GM12878 (cell line): ENCODE measurements at regions not wholly inside any gene's neighbourhood (a gene's known extent, or its start where the extent isn't known, plus 50 kb on each side); places are given as distances from the start of the nearest gene placed in this dataset.

ENCODE experiments used
- ATAC-seq: fragments of 200-7000 bp; cut with Tn5 transposase; 3 replicates; pipeline ENCODE4 v1.9.1; 2020; ENCODE audit warnings: mild to moderate bottlenecking, moderate library complexity
- BruUV-seq: library from RNA; stranded (reverse); fragments of 400-500 nt; replicated peaks from 2 replicates; lab custom pipeline; 2021; lab: Mats Ljungman, UMichigan
- CTCF ChIA-PET: fragments of 300-600 bp; sonication (Branson Sonifier 250); formaldehyde crosslinking; extraction: SDS; loops from one replicate; lab custom pipeline; 2021; ENCODE audit warnings: inconsistent platforms; lab: Yijun Ruan, JAX
- POLR2A ChIA-PET: fragments of 350-600 bp; formaldehyde crosslinking; extraction: SDS; loops from one replicate; lab custom pipeline; 2021; ENCODE audit warnings: inconsistent platforms; lab: Charles Lee
- RAD21 ChIA-PET: fragments of 300-600 bp; sonication (Branson Sonifier 250); formaldehyde crosslinking; loops from one replicate; lab custom pipeline; 2023; ENCODE audit warnings: antibody characterized with exemption; ENCODE audit not compliant: unreplicated experiment; lab: Charles Lee
- SMC1A ChIA-PET: fragments of 300-600 bp; sonication (Branson Sonifier 250); formaldehyde crosslinking; loops from one replicate; lab custom pipeline; 2023; ENCODE audit not compliant: unreplicated experiment, uncharacterized antibody; lab: Charles Lee
- DNase-seq: peaks from one replicate; pipeline ENCODE4 v3.0.0-alpha.2; 2011; ENCODE audit warnings: low read depth, low spot score
- FAIRE-seq: peaks from 3 replicates; lab custom pipeline; 2011; peaks lifted over from hg19 to GRCh38; lab: Jason Lieb, UNC
- H2AFZ ChIP-seq: 2 replicates; pipeline ENCODE4 v1.6.0; 2011; ENCODE audit warnings: low read depth, low read length, control low read depth; ENCODE audit not compliant: control insufficient read depth
- H3K27ac ChIP-seq: 2 replicates; pipeline ENCODE4 v1.5.1; 2011; ENCODE audit warnings: control low read depth; ENCODE audit not compliant: control insufficient read depth, insufficient read depth
- H3K27me3 ChIP-seq, 2 experiments: replicated peaks in 1 of 2; 2 replicates each; pipeline versions ENCODE4 v1.6.0 to v1.6.1; 2011; ENCODE audit warnings: low read length in 1 of 2; ENCODE audit not compliant: control insufficient read depth in 2 of 2, insufficient read depth in 2 of 2
- H3K36me3 ChIP-seq, 2 experiments: 2 replicates each; pipeline ENCODE4 v1.5.1; 2011; ENCODE audit warnings: low read length in 1 of 2; ENCODE audit not compliant: control insufficient read depth in 2 of 2, insufficient read depth in 2 of 2
- H3K4me1 ChIP-seq: 2 replicates; pipeline ENCODE4 v1.6.1; 2011; ENCODE audit warnings: mild to moderate bottlenecking, low read length, moderate library complexity, mixed read lengths; ENCODE audit not compliant: control insufficient read depth, insufficient read depth
- H3K4me2 ChIP-seq: 2 replicates; pipeline ENCODE4 v1.6.0; 2011; ENCODE audit warnings: control low read depth; ENCODE audit not compliant: control insufficient read depth, insufficient read depth
- H3K4me3 ChIP-seq: fragments of 200-600 bp; sonication (generic); 2 replicates; pipeline ENCODE4 v1.5.1; 2016
- H3K79me2 ChIP-seq: 2 replicates; pipeline ENCODE4 v1.6.0; 2011; ENCODE audit warnings: low read length; ENCODE audit not compliant: control insufficient read depth, insufficient read depth
- H3K9ac ChIP-seq: 2 replicates; pipeline ENCODE4 v1.8.0; 2011; ENCODE audit warnings: low read length, control low read depth, mixed read lengths; ENCODE audit not compliant: control insufficient read depth, insufficient read depth
- H3K9me3 ChIP-seq: replicated peaks from 3 replicates; pipeline ENCODE4 v1.5.1; 2011; ENCODE audit warnings: mild to moderate bottlenecking, low read length; ENCODE audit not compliant: control insufficient read depth, insufficient read depth
- H4K20me1 ChIP-seq: 2 replicates; pipeline ENCODE4 v1.6.0; 2011; ENCODE audit not compliant: control insufficient read depth, insufficient read depth
- BACH1 ChIP-seq: fragments of 450-650 bp; IDR thresholded peaks from 2 replicates; pipeline ENCODE4 v1.6.1; 2017; ENCODE audit warnings: mild to moderate bottlenecking, borderline replicate concordance
- BMI1 ChIP-seq: fragments of 450-650 bp; IDR thresholded peaks from 2 replicates; pipeline ENCODE4 v1.6.1; 2016; ENCODE audit warnings: mild to moderate bottlenecking, moderate library complexity, borderline replicate concordance
- CBX5 ChIP-seq: sonication (generic); IDR thresholded peaks from 2 replicates; pipeline ENCODE4 v1.6.1; 2016; ENCODE audit warnings: low read depth, moderate library complexity, mild to moderate bottlenecking, inconsistent platforms
- IKZF1 ChIP-seq: fragments of 450-650 bp; conservative IDR thresholded peaks from 2 replicates; pipeline ENCODE4 v1.6.1; 2017; ENCODE audit warnings: antibody characterized with exemption, mild to moderate bottlenecking
- WGBS: methylation state at CpG from one replicate; pipeline ENCODE4 v1.1.6; 2016; ENCODE audit warnings: low lambda C conversion rate; ENCODE audit not compliant: insufficient replicate concordance, insufficient coverage; ENCODE audit errors: missing lambda C conversion rate; 5-methylcytosine and 5-hydroxymethylcytosine counted together
- in situ Hi-C: fragments of 300-500 bp; cut with MboI; formaldehyde crosslinking; loops from 9 replicates; pipeline ENCODE4 v1.14.3; 2018; ENCODE audit warnings: mixed read lengths
- intact Hi-C: fragments of 100-400 bp; cut with micrococcal nuclease; formaldehyde crosslinking; loops from one replicate; pipeline ENCODE4 v1.14.2; 2022; ENCODE audit not compliant: unreplicated experiment
- TF ChIP-seq, protein P1 (sequence below): IDR thresholded peaks from 2 replicates; pipeline ENCODE4 v1.6.1; 2011; ENCODE audit warnings: low read depth, mild to moderate bottlenecking, low read length, moderate library complexity, borderline replicate concordance; ENCODE audit errors: extremely low read depth
- TF ChIP-seq, protein P2 (sequence below): IDR thresholded peaks from 2 replicates; pipeline ENCODE4 v1.6.1; 2012; ENCODE audit warnings: low read depth, low read length, improper control_type of control experiment
- TF ChIP-seq, protein P3 (sequence below): fragments of 450-650 bp; formaldehyde crosslinking; IDR thresholded peaks from 2 replicates; pipeline ENCODE4 v1.5.0; 2022; ENCODE audit warnings: mild to moderate bottlenecking, missing genetic modification characterization
- TF ChIP-seq, protein P4 (sequence below), 3 experiments: IDR thresholded peaks in 2 of 3; conservative IDR thresholded peaks in 1 of 3; 2 replicates each; pipeline ENCODE4 v1.5.1; 2011; ENCODE audit warnings: low read depth in 3 of 3, low read length in 3 of 3, mild to moderate bottlenecking in 3 of 3, control low read depth in 2 of 3, moderate library complexity in 2 of 3, inconsistent platforms in 1 of 3, mixed read lengths in 1 of 3; ENCODE audit not compliant: control insufficient read depth in 2 of 3, insufficient read depth in 1 of 3; ENCODE audit errors: extremely low read depth in 1 of 3

DNA sequence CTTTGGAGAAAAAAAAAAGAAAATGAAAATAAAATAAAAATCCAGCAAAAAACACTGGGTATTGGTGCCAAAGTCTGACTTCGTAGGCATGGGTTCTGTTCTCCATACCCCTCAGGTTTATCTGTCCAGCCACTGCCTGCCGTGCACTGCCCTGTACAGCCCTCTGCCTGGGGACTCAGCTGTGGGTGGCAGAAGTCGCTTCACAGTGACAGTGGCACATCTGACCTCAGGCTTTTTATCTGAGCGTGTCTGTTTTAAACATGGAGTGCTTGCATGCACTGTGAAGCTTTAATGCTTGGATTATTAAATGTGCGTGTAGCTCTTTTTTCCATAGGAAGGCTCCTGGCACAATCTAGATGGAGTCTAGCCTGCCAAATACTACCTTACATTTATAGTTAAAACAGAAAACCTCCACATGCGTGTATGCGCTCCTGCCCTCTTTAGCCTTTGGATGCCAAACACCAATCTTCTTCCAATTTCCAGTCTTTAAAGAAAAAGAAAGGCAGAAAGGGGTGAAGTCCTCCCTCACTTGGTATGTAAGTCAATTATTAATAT, 375.5 kb downstream of the UTRN start:
- CTCF ChIA-PET = no interaction called here
- no TSS peak for BruUV-seq

DNA sequence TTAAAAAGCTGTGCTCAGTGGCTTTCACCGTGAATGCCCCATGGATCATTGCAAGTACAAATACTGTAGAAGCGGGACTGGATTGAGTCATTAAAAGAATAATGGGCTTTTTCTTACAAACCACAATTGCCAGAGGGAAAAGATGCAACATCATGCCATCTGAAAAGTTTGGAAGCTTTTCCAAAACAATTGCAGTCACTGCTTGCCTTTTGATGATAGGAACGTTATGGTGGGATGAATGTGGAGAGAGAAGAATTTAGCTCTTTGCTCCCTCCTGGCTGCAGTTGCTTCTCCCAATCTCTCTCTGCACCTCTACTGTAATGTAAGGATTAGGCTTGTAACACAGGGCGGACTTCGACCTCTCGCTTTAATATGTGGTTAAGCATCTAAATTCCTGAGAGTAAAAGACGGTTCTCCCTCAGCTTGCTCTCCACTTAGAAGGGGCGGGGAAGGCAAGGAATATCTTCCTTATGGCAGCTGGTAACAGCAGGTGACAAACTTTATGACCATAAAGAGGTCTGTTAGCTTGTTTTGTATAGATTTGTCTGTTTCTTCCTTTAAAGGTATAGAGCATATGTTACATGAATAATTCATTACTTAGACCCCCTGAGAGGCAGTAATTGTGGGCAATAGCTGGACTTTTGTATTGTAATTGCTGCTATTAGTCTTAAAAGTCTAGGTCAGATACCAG, 376.1 kb downstream of the UTRN start:
- no peaks in the 10 kb centered on the region for H4K20me1 ChIP-seq
- H3K4me2 ChIP-seq = no peak overlapping the region
- TF ChIP-seq, protein P1, sequence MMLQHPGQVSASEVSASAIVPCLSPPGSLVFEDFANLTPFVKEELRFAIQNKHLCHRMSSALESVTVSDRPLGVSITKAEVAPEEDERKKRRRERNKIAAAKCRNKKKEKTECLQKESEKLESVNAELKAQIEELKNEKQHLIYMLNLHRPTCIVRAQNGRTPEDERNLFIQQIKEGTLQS = no peak
- TF ChIP-seq, protein P2, sequence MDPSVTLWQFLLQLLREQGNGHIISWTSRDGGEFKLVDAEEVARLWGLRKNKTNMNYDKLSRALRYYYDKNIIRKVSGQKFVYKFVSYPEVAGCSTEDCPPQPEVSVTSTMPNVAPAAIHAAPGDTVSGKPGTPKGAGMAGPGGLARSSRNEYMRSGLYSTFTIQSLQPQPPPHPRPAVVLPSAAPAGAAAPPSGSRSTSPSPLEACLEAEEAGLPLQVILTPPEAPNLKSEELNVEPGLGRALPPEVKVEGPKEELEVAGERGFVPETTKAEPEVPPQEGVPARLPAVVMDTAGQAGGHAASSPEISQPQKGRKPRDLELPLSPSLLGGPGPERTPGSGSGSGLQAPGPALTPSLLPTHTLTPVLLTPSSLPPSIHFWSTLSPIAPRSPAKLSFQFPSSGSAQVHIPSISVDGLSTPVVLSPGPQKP = no peak
- TF ChIP-seq, protein P3, sequence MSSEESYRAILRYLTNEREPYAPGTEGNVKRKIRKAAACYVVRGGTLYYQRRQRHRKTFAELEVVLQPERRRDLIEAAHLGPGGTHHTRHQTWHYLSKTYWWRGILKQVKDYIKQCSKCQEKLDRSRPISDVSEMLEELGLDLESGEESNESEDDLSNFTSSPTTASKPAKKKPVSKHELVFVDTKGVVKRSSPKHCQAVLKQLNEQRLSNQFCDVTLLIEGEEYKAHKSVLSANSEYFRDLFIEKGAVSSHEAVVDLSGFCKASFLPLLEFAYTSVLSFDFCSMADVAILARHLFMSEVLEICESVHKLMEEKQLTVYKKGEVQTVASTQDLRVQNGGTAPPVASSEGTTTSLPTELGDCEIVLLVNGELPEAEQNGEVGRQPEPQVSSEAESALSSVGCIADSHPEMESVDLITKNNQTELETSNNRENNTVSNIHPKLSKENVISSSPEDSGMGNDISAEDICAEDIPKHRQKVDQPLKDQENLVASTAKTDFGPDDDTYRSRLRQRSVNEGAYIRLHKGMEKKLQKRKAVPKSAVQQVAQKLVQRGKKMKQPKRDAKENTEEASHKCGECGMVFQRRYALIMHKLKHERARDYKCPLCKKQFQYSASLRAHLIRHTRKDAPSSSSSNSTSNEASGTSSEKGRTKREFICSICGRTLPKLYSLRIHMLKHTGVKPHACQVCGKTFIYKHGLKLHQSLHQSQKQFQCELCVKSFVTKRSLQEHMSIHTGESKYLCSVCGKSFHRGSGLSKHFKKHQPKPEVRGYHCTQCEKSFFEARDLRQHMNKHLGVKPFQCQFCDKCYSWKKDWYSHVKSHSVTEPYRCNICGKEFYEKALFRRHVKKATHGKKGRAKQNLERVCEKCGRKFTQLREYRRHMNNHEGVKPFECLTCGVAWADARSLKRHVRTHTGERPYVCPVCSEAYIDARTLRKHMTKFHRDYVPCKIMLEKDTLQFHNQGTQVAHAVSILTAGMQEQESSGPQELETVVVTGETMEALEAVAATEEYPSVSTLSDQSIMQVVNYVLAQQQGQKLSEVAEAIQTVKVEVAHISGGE (CRISPR knock-in tag) = no peak
- TF ChIP-seq, protein P4, sequence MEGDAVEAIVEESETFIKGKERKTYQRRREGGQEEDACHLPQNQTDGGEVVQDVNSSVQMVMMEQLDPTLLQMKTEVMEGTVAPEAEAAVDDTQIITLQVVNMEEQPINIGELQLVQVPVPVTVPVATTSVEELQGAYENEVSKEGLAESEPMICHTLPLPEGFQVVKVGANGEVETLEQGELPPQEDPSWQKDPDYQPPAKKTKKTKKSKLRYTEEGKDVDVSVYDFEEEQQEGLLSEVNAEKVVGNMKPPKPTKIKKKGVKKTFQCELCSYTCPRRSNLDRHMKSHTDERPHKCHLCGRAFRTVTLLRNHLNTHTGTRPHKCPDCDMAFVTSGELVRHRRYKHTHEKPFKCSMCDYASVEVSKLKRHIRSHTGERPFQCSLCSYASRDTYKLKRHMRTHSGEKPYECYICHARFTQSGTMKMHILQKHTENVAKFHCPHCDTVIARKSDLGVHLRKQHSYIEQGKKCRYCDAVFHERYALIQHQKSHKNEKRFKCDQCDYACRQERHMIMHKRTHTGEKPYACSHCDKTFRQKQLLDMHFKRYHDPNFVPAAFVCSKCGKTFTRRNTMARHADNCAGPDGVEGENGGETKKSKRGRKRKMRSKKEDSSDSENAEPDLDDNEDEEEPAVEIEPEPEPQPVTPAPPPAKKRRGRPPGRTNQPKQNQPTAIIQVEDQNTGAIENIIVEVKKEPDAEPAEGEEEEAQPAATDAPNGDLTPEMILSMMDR (IDR thresholded peaks at IDR 0.05 in 2 of 3, conservative IDR thresholded peaks at IDR 0.05 in 1 of 3; ENCODE audit: control insufficient read depth in 2 of 3, extremely low read depth in 1 of 3, insufficient read depth in 1 of 3, low read depth in 3 of 3, low read length in 3 of 3) = no peak
- TF ChIP-seq BACH1 (no peak), CBX5 (no peak), BMI1 (no peak)
- H3K79me2 ChIP-seq = no peaks in the 10 kb centered on the region
- H3K9ac ChIP-seq = no peak overlapping the region
- H3K36me3 ChIP-seq = no peaks in the 10 kb centered on the region
- CTCF ChIA-PET = no interaction called here
- ATAC-seq (no peak), DNase-seq (no peak), FAIRE-seq (no peak)
- intact Hi-C loops = no loop called here
- H3K4me1 ChIP-seq = no peaks in the 10 kb centered on the region
- no peak overlapping the region for H2AFZ ChIP-seq
- H3K9me3 ChIP-seq = no peaks in the 10 kb centered on the region; the same call in 2 of the 3 replicates
- POLR2A ChIA-PET = no interaction called here
- H3K27ac ChIP-seq = no peak overlapping the region
- no TSS peak for BruUV-seq
- SMC1A ChIA-PET = interaction anchor here (1.0 to 1.4 kb wide), 2 partner anchors 11 to 61 kb away, joined by 3 to 4 read pairs; no protein-coding TSS in a partner anchor
- H3K4me3 ChIP-seq = no peak overlapping the region
- RAD21 ChIA-PET = no interaction called here
- WGBS = 94% methylated on average over 8 of the region's 8 CpGs
- in situ Hi-C loops = no loop called here
- no peaks in the 10 kb centered on the region for H3K27me3 ChIP-seq

More for the DNA sequence above, 375.5 kb downstream of the UTRN start:
- FAIRE-seq (no peak), DNase-seq (no peak), ATAC-seq (no peak)
- Histone ChIP-seq H3K4me2 (no peak overlapping the region), H3K9ac (no peak overlapping the region), H3K9me3 (no peaks in the 10 kb centered on the region; the same call in 2 of the 3 replicates), H3K4me1 (no peaks in the 10 kb centered on the region), H2AFZ (no peak overlapping the region), H3K4me3 (no peak overlapping the region), H3K27me3 (no peaks in the 10 kb centered on the region), H3K36me3 (no peaks in the 10 kb centered on the region), H3K27ac (no peak overlapping the region), H4K20me1 (no peaks in the 10 kb centered on the region), H3K79me2 (no peaks in the 10 kb centered on the region)
- SMC1A ChIA-PET = interaction anchor here (1.4 kb wide), 1 partner anchor 61 kb away, joined by 4 read pairs; no protein-coding TSS in a partner anchor
- TF ChIP-seq IKZF1 = no peak
- POLR2A ChIA-PET = no interaction called here
- in situ Hi-C loops (no loop called here), intact Hi-C loops (no loop called here)
- WGBS = 96% methylated on average over 7 of the region's 7 CpGs
- RAD21 ChIA-PET = no interaction called here
